ENCODE measurements at regions not wholly inside any gene's neighbourhood (a gene's known extent, or its start where the extent isn't known, plus 50 kb on each side); places are given as distances from the start of the nearest gene placed in this dataset.

DNA sequence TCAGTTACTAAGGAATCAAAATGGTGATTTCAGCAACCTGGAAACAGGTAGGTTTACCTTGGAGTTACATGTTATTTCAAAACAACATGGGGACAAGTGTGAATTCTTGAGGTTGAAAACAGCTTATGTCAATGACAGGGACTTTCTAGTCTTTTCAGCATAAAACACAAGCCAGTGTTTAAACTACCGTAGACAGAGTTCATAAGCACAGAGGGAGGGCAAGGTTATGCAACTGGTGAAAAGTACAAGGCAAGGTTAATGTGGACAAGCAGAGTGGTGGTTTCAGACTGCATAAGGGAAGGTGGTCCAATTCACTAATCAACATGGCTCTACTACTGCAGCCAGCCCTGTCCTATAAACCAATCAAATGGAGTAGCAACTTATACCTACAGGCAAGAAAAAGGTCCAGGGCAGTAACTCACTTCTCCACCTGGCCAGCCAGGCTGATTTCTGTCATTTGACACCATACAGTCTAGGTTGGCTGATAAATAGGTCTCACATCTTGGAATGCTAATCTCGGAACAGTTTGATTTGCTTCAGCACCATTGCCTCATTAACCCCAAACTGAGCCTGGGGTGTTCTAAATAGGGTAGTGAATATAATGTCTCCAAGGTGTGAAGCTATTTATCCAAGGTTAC lies 250.3 kb upstream of the PROX1 start:
- TF ChIP-seq, protein P1, sequence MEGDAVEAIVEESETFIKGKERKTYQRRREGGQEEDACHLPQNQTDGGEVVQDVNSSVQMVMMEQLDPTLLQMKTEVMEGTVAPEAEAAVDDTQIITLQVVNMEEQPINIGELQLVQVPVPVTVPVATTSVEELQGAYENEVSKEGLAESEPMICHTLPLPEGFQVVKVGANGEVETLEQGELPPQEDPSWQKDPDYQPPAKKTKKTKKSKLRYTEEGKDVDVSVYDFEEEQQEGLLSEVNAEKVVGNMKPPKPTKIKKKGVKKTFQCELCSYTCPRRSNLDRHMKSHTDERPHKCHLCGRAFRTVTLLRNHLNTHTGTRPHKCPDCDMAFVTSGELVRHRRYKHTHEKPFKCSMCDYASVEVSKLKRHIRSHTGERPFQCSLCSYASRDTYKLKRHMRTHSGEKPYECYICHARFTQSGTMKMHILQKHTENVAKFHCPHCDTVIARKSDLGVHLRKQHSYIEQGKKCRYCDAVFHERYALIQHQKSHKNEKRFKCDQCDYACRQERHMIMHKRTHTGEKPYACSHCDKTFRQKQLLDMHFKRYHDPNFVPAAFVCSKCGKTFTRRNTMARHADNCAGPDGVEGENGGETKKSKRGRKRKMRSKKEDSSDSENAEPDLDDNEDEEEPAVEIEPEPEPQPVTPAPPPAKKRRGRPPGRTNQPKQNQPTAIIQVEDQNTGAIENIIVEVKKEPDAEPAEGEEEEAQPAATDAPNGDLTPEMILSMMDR (IDR thresholded peaks at IDR 0.05; ENCODE audit: low read depth, low read length): no peak
- in situ Hi-C loops (cut with HindIII; ENCODE audit: low sequenced_read_pairs): no loop called here
- no peak for DNase-seq (ENCODE audit: low read depth, low spot score)
- H3K4me3 ChIP-seq (ENCODE audit: low read depth, low read length): no peak overlapping the region

DNA sequence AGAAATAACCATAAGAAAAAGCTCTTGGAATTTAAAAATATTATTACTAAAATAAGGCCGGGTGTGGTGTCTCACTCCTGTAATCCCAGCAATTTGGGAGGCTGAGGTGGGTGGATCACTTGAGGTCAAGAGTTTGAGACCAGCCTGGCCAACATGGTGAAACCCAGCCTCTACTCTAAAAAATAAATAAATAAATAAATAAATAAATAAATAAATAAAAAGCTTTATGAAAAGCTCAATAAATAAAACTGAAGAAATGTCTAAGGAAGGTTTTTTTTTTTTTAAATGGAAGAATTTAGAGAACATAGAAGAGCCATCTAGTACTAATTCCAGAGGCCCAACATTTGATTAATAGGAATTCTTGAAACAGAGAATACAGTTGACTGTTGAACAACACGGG lies 249.1 kb upstream of the PROX1 start:
- in situ Hi-C loops (cut with HindIII; ENCODE audit: low sequenced_read_pairs): no loop called here

DNA sequence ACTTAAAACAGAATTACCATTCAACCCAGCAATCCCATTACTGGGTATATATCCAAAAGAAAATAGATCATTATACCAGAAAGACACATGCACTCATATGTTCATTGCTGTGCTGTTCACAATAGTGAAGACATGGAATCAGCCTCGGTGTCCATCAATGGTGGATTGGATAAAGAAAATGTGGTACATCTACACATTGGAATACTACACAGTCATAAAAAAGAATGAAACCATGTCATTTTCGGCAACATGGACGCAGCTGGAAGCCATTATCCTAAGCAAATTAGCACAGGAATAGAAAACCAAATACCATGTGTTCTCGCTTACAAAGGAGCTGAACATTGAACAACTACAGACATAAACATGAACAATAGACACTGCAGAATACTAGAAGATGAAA lies 244.8 kb upstream of the PROX1 start:
- no peak overlapping the region for H3K4me3 ChIP-seq (ENCODE audit: low read depth, low read length)
- TF ChIP-seq, protein P1 (IDR thresholded peaks at IDR 0.05; ENCODE audit: low read depth, low read length): no peak
- no peak for DNase-seq (ENCODE audit: low read depth, low spot score)
- in situ Hi-C loops (cut with HindIII; ENCODE audit: low sequenced_read_pairs): no loop called here

More for the DNA sequence above, 249.1 kb upstream of the PROX1 start:
- TF ChIP-seq, protein P1 (IDR thresholded peaks at IDR 0.05; ENCODE audit: low read depth, low read length): no peak
- DNase-seq (ENCODE audit: low read depth, low spot score): no peak
- H3K4me3 ChIP-seq (ENCODE audit: low read depth, low read length): no peak overlapping the region

DNA sequence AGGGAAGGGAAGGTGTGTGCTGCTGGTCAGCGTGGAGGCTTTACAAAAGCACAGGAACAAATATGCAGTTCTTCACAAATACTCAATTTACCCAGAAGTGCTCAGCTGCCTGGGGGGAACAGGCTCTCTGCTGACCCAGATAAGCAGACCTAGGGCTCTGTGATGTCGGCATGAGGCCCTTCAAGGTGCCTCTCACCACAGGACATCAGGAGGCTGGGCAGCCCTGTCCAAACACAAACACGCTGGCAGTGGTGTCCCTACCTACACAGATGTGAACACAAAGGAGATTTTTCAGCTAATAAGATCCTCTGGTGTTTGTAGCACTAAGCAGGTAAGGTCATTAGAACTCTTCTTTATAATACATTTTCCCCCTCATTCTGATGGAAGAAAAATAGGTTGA lies 243.0 kb upstream of the PROX1 start:
- H3K4me3 ChIP-seq (ENCODE audit: low read depth, low read length): no peak overlapping the region
- no peak for DNase-seq (ENCODE audit: low read depth, low spot score)
- TF ChIP-seq, protein P1 (IDR thresholded peaks at IDR 0.05; ENCODE audit: low read depth, low read length): no peak
- in situ Hi-C loops (cut with HindIII; ENCODE audit: low sequenced_read_pairs): no loop called here

DNA sequence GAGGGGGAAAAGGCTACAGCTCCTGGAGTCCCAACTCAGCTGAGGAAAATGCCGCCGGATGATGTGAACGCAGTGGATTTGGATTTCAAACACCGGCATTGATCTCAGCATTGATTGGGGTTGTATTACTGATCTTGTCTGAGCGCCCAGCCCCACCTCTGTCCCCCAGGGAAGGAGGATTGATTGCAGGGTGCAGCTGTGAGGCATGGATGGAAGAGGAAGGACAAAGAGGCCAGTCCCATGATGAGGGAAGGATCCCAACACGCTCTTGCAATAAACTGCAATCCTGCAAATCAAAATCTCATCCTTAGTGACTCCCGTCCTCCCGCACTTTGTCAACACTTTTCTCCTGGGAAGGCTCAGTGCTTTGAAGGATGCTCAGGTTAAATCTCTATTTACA lies 242.3 kb upstream of the PROX1 start:
- TF ChIP-seq, protein P1 (IDR thresholded peaks at IDR 0.05; ENCODE audit: low read depth, low read length): no peak

DNA sequence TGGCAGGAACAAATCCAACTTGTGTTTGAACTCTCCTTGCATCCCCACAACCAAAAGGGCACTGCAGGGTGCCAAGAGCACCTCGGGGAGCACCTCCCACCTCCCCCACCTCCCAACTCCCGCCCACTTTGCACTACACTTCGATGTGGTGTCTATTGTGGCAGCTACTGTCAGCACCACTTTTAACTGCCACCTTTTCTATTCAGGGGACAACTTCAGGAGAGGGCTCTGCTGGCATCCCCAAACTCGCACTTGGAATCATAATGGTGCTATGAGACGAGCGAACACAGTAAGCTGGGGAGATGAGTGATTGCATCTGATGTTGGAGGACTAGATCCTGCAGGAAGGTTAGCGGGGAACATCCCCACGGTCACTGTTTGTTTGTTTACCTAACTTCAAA lies 238.2 kb upstream of the PROX1 start:
- TF ChIP-seq, protein P1 (IDR thresholded peaks at IDR 0.05; ENCODE audit: low read depth, low read length): no peak
- in situ Hi-C loops (cut with HindIII; ENCODE audit: low sequenced_read_pairs): no loop called here
- no peak for DNase-seq (ENCODE audit: low read depth, low spot score)
- H3K4me3 ChIP-seq (ENCODE audit: low read depth, low read length): no peak overlapping the region

More for the DNA sequence above, 242.3 kb upstream of the PROX1 start:
- H3K4me3 ChIP-seq (ENCODE audit: low read depth, low read length): no peak overlapping the region
- in situ Hi-C loops (cut with HindIII; ENCODE audit: low sequenced_read_pairs): no loop called here
- no peak for DNase-seq (ENCODE audit: low read depth, low spot score)
